Pons (tissue), 1 donor: ENCODE measurements at regions not wholly inside any gene's neighbourhood (a gene's known extent, or its start where the extent isn't known, plus 50 kb on each side); places are given as distances from the start of the nearest gene placed in this dataset.
"Not testable (repeated sequence)": the region's sequence is repeated elsewhere in the genome, so short reads cannot be mapped to it uniquely, and the experiment has no call there.

Source experiments
- DNase-seq: peaks from one replicate; pipeline ENCODE4 v3.0.0-alpha.2; 2016; ENCODE audit warnings: low spot score

- no peak for DNase-seq
Measured at GRCh38 chr1:96865731-96866685, 144.4 kb downstream of the PTBP2 start.

GRCh38 chr1:96872757-96873156 is 151.2 kb downstream of the PTBP2 start:
- no peak for DNase-seq

GRCh38 chr1:96878640-96879039 is 157.1 kb downstream of the PTBP2 start:
- DNase-seq: no peak

GRCh38 chr1:96880626-96881025 is 159.0 kb downstream of the PTBP2 start:
- no peak for DNase-seq

GRCh38 chr1:96882096-96882495 is 160.5 kb downstream of the PTBP2 start:
- no peak for DNase-seq

GRCh38 chr1:96886474-96886873 is 164.9 kb downstream of the PTBP2 start:
- no peak for DNase-seq

- DNase-seq: no peak
Measured at GRCh38 chr1:96887501-96887900, 165.9 kb downstream of the PTBP2 start.

- DNase-seq: no peak
Measured at GRCh38 chr1:96901783-96902363, 180.3 kb downstream of the PTBP2 start.

- DNase-seq: no peak
Measured at GRCh38 chr1:96912248-96912647, 190.7 kb downstream of the PTBP2 start.

- not testable (repeated sequence) for DNase-seq
Measured at GRCh38 chr1:96915701-96916100, 194.1 kb downstream of the PTBP2 start.

GRCh38 chr1:96918406-96918805 is 196.8 kb downstream of the PTBP2 start:
- DNase-seq: no peak

- DNase-seq: no peak
Measured at GRCh38 chr1:96922181-96922580, 200.6 kb downstream of the PTBP2 start.

GRCh38 chr1:96923753-96924152 is 202.2 kb downstream of the PTBP2 start:
- no peak for DNase-seq

- DNase-seq: no peak
Measured at GRCh38 chr1:96926176-96926575, 204.6 kb downstream of the PTBP2 start.

GRCh38 chr1:96927125-96927524 is 205.5 kb downstream of the PTBP2 start:
- no peak for DNase-seq

- DNase-seq: no peak
Measured at GRCh38 chr1:96931136-96931535, 209.6 kb downstream of the PTBP2 start.

GRCh38 chr1:96934282-96934681 is 212.7 kb downstream of the PTBP2 start:
- no peak for DNase-seq

- no peak for DNase-seq
Measured at GRCh38 chr1:96944432-96945092, 223.0 kb downstream of the PTBP2 start.

GRCh38 chr1:96945509-96946084 is 224.0 kb downstream of the PTBP2 start:
- no peak for DNase-seq

GRCh38 chr1:96955307-96956012 is 233.9 kb downstream of the PTBP2 start:
- no peak for DNase-seq

GRCh38 chr1:96962216-96962615 is 240.6 kb downstream of the PTBP2 start:
- no peak for DNase-seq

- DNase-seq: no peak
Measured at GRCh38 chr1:96962751-96963211, 241.2 kb downstream of the PTBP2 start.
